ENCODE measurements at regions not wholly inside any gene's neighbourhood (a gene's known extent, or its start where the extent isn't known, plus 50 kb on each side); places are given as distances from the start of the nearest gene placed in this dataset.
A peak's percentile ranks its signal among the peaks of the same experiment; 100 is the strongest.
"Not testable (repeated sequence)": the region's sequence is repeated elsewhere in the genome, so short reads cannot be mapped to it uniquely, and the experiment has no call there.

DNA sequence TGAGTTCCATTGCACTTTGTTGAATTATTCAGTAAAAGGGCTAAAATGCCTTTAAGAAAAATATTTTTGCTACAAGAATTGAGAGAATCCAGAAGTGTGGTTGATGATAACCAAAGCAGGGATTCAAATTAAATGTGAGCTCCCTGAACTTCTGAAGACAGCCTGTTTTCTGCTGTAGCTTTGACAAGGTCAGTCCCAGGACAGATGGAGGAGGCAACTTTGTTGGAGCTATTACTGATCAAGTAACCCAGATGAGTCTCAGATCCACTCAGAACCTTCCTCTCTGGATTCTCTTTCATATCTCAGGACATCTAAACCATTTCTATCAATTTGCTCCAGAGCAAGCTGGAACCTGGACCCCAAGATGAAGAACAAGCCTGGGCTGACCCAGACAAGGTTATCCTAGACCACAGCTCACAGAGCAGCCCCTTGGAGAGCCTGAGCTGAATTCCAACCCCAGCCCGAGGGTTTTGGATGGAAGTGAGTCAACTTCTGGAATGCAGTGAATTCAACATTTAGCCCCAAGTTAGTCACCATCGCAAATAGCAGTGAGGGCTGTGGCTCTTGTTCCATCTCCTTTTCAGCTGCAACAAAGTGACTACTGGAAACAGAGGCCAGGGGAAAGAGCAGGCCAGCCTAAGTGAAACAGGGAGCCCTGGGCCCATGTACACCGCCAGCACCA, 137.8 kb upstream of the TSC22D1 start:
- Histone ChIP-seq H3K27ac (replicated peaks; ENCODE audit: low read length) (no peak overlapping the region), H3K14ac (ENCODE audit: low read length) (no peak overlapping the region), H3K4ac (ENCODE audit: low read length) (no peak overlapping the region), H3K18ac (ENCODE audit: low read length) (no peak overlapping the region), H3K4me1 (ENCODE audit: control insufficient read depth in 2 of 2, insufficient read depth in 1 of 2, low read depth in 1 of 2, low read length in 2 of 2) (peaks cover 0 to 5% of the 10 kb centered on the region in 2 donors), H2BK12ac (ENCODE audit: low read length) (no peak overlapping the region), H3K79me1 (ENCODE audit: low read depth, low read length) (no peaks in the 10 kb centered on the region), H2BK5ac (ENCODE audit: low read length) (no peak overlapping the region), H2AFZ (ENCODE audit: low read length) (no peak overlapping the region), H3K27me3 (ENCODE audit: control insufficient read depth in 3 of 3, insufficient read depth in 3 of 3, low read depth in 1 of 3, low read length in 3 of 3) (no peaks in the 10 kb centered on the region), H4K91ac (ENCODE audit: low read depth, low read length, poor library complexity) (no peak overlapping the region), H4K8ac (ENCODE audit: low read depth, low read length) (no peak overlapping the region), H2BK15ac (ENCODE audit: low read length) (no peak overlapping the region), H3K9me3 (replicated peaks in 1 of 2; ENCODE audit: control insufficient read depth in 2 of 2, insufficient read depth in 1 of 2, low read depth in 1 of 2, low read length in 2 of 2) (no peaks in the 10 kb centered on the region), H3K9ac (ENCODE audit: low read depth, low read length, poor library complexity) (no peak overlapping the region), H3K23ac (ENCODE audit: low read depth, low read length, poor library complexity) (no peak overlapping the region), H3K4me2 (ENCODE audit: insufficient read depth, low read length, poor library complexity, severe bottlenecking) (no peak overlapping the region), H3K36me3 (replicated peaks in 1 of 2; ENCODE audit: control insufficient read depth in 2 of 2, insufficient read depth in 2 of 2, low read length in 2 of 2) (no peaks in the 10 kb centered on the region), H2BK120ac (ENCODE audit: low read depth, low read length) (no peak overlapping the region), H3K4me3 (ENCODE audit: low read length in 2 of 2) (no peak overlapping the region), H2AK5ac (ENCODE audit: low read depth, low read length) (no peak overlapping the region)
- WGBS, 2 donors (ENCODE audit: extremely low coverage in 2 of 2, insufficient read length in 2 of 2, insufficient replicate concordance in 1 of 2): no CpG with 5 or more reads among the region's 3 CpGs
- DNase-seq (ENCODE audit: low spot score): no peak

DNA sequence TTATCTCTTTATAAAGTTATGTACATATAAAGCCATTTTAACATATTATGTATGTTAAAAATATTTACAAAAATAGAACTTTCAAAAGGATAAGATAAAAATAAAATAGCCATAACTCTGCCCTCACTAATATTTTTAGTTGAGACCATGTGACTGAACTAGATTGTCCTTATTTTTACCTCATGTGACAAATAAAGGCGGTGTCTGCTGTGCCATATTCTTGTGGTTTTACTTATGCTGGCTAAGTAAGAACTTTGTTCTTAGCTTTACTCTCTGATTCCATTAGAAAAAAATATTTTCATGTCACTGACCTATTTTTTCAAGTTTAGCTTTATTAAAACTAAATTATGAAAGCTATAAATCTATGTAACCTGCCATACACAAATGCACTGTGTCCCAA, 135.6 kb upstream of the TSC22D1 start:
- H3K4ac ChIP-seq (ENCODE audit: low read length): no peak overlapping the region
- H3K4me1 ChIP-seq (ENCODE audit: control insufficient read depth in 2 of 2, insufficient read depth in 1 of 2, low read depth in 1 of 2, low read length in 2 of 2): peaks cover 0 to 5% of the 10 kb centered on the region in 2 donors
- WGBS, 2 donors (ENCODE audit: extremely low coverage in 2 of 2, insufficient read length in 2 of 2, insufficient replicate concordance in 1 of 2): no CpG with 5 or more reads among the region's 1 CpG
- H3K9ac ChIP-seq (ENCODE audit: low read depth, low read length, poor library complexity): no peak overlapping the region
- H2BK5ac ChIP-seq (ENCODE audit: low read length): no peak overlapping the region
- no peak overlapping the region for H3K4me2 ChIP-seq (ENCODE audit: insufficient read depth, low read length, poor library complexity, severe bottlenecking)
- no peak overlapping the region for H4K8ac ChIP-seq (ENCODE audit: low read depth, low read length)
- no peak overlapping the region for H3K4me3 ChIP-seq (ENCODE audit: low read length in 2 of 2)
- no peaks in the 10 kb centered on the region for H3K36me3 ChIP-seq (replicated peaks in 1 of 2; ENCODE audit: control insufficient read depth in 2 of 2, insufficient read depth in 2 of 2, low read length in 2 of 2)
- no peak for DNase-seq (ENCODE audit: low spot score)
- no peak overlapping the region for H2BK12ac ChIP-seq (ENCODE audit: low read length)
- H3K9me3 ChIP-seq (replicated peaks in 1 of 2; ENCODE audit: control insufficient read depth in 2 of 2, insufficient read depth in 1 of 2, low read depth in 1 of 2, low read length in 2 of 2): no peaks in the 10 kb centered on the region
- H3K79me1 ChIP-seq (ENCODE audit: low read depth, low read length): no peaks in the 10 kb centered on the region
- H3K23ac ChIP-seq (ENCODE audit: low read depth, low read length, poor library complexity): no peak overlapping the region
- no peak overlapping the region for H2AK5ac ChIP-seq (ENCODE audit: low read depth, low read length)
- H3K27ac ChIP-seq (replicated peaks; ENCODE audit: low read length): no peak overlapping the region
- H2BK15ac ChIP-seq (ENCODE audit: low read length): no peak overlapping the region
- no peak overlapping the region for H2BK120ac ChIP-seq (ENCODE audit: low read depth, low read length)
- H3K27me3 ChIP-seq (ENCODE audit: control insufficient read depth in 3 of 3, insufficient read depth in 3 of 3, low read depth in 1 of 3, low read length in 3 of 3): no peaks in the 10 kb centered on the region
- H2AFZ ChIP-seq (ENCODE audit: low read length): no peak overlapping the region
- H4K91ac ChIP-seq (ENCODE audit: low read depth, low read length, poor library complexity): no peak overlapping the region
- no peak overlapping the region for H3K18ac ChIP-seq (ENCODE audit: low read length)
- H3K14ac ChIP-seq (ENCODE audit: low read length): no peak overlapping the region

DNA sequence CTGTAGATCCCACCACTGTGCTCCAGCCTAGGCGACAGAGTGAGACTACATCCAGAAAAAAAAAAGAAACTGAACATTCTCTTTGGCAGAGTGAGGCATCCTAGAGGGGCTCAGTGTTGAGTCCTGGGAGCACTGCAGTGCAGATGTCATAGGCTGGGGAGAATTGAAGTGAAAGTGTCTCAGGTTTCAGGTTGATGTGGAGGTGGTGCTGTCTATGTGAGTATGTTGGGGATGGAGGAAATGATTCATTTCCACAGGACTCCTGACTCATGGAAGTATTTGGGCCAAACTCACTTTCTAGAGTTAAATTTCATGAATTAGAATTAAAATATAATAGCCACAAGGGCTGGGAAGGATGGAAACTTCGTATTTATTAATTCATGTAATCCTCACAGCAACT, 134.4 kb upstream of the TSC22D1 start:
- Histone ChIP-seq H2BK120ac (ENCODE audit: low read depth, low read length) (no peak overlapping the region), H4K91ac (ENCODE audit: low read depth, low read length, poor library complexity) (no peak overlapping the region), H3K4me1 (ENCODE audit: control insufficient read depth in 2 of 2, insufficient read depth in 1 of 2, low read depth in 1 of 2, low read length in 2 of 2) (peaks cover 0 to 5% of the 10 kb centered on the region in 2 donors), H2BK15ac (ENCODE audit: low read length) (no peak overlapping the region), H3K36me3 (replicated peaks in 1 of 2; ENCODE audit: control insufficient read depth in 2 of 2, insufficient read depth in 2 of 2, low read length in 2 of 2) (no peaks in the 10 kb centered on the region), H3K18ac (ENCODE audit: low read length) (peak overlapping the region; percentile 46), H2BK12ac (ENCODE audit: low read length) (no peak overlapping the region), H3K79me1 (ENCODE audit: low read depth, low read length) (no peaks in the 10 kb centered on the region), H4K8ac (ENCODE audit: low read depth, low read length) (no peak overlapping the region), H3K27me3 (ENCODE audit: control insufficient read depth in 3 of 3, insufficient read depth in 3 of 3, low read depth in 1 of 3, low read length in 3 of 3) (no peaks in the 10 kb centered on the region), H2AK5ac (ENCODE audit: low read depth, low read length) (no peak overlapping the region), H3K9ac (ENCODE audit: low read depth, low read length, poor library complexity) (no peak overlapping the region), H3K9me3 (replicated peaks in 1 of 2; ENCODE audit: control insufficient read depth in 2 of 2, insufficient read depth in 1 of 2, low read depth in 1 of 2, low read length in 2 of 2) (no peaks in the 10 kb centered on the region), H2BK5ac (ENCODE audit: low read length) (no peak overlapping the region), H3K4me2 (ENCODE audit: insufficient read depth, low read length, poor library complexity, severe bottlenecking) (no peak overlapping the region), H3K4me3 (ENCODE audit: low read length in 2 of 2) (no peak overlapping the region), H3K27ac (replicated peaks; ENCODE audit: low read length) (no peak overlapping the region), H3K14ac (ENCODE audit: low read length) (no peak overlapping the region), H3K23ac (ENCODE audit: low read depth, low read length, poor library complexity) (no peak overlapping the region), H3K4ac (ENCODE audit: low read length) (no peak overlapping the region), H2AFZ (ENCODE audit: low read length) (no peak overlapping the region)
- no peak for DNase-seq (ENCODE audit: low spot score)
- no CpG with 5 or more reads among the region's 2 CpGs for WGBS, 2 donors (ENCODE audit: extremely low coverage in 2 of 2, insufficient read length in 2 of 2, insufficient replicate concordance in 1 of 2)

DNA sequence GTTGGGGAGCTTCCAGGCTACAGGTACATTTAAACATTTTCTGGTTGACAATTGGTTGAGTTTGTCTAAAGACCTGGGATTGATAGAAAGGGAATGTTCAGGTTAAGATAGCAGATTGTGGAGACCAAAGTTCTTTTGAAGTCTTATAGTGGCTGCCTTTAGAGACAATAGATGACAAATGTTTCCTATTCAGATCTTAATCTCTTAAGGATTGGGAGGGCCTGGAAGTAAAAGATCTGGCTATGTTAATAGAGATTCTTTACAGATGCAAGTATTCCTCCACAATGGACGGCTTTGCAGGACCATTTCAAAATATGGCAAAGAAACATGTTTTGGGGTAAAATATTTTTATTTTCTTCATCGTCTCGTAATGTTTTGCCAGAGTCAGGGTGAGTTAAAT, 128.7 kb upstream of the TSC22D1 start:
- H2AFZ ChIP-seq (ENCODE audit: low read length); H2BK15ac ChIP-seq (ENCODE audit: low read length); H2BK12ac ChIP-seq (ENCODE audit: low read length); H4K8ac ChIP-seq (ENCODE audit: low read depth, low read length); H3K27ac ChIP-seq (replicated peaks; ENCODE audit: low read length); H3K9me3 ChIP-seq (replicated peaks in 1 of 2; ENCODE audit: control insufficient read depth in 2 of 2, insufficient read depth in 1 of 2, low read depth in 1 of 2, low read length in 2 of 2); H3K4me2 ChIP-seq (ENCODE audit: insufficient read depth, low read length, poor library complexity, severe bottlenecking); H3K27me3 ChIP-seq (ENCODE audit: control insufficient read depth in 3 of 3, insufficient read depth in 3 of 3, low read depth in 1 of 3, low read length in 3 of 3); H3K9ac ChIP-seq (ENCODE audit: low read depth, low read length, poor library complexity); H4K91ac ChIP-seq (ENCODE audit: low read depth, low read length, poor library complexity); H3K4me3 ChIP-seq (ENCODE audit: low read length in 2 of 2); H3K14ac ChIP-seq (ENCODE audit: low read length); DNase-seq (ENCODE audit: low spot score); H3K79me1 ChIP-seq (ENCODE audit: low read depth, low read length); H3K36me3 ChIP-seq (replicated peaks in 1 of 2; ENCODE audit: control insufficient read depth in 2 of 2, insufficient read depth in 2 of 2, low read length in 2 of 2); H3K23ac ChIP-seq (ENCODE audit: low read depth, low read length, poor library complexity); H3K4me1 ChIP-seq (ENCODE audit: control insufficient read depth in 2 of 2, insufficient read depth in 1 of 2, low read depth in 1 of 2, low read length in 2 of 2); H3K18ac ChIP-seq (ENCODE audit: low read length); H3K4ac ChIP-seq (ENCODE audit: low read length); H2AK5ac ChIP-seq (ENCODE audit: low read depth, low read length); H2BK5ac ChIP-seq (ENCODE audit: low read length); H2BK120ac ChIP-seq (ENCODE audit: low read depth, low read length): not testable (repeated sequence)
- WGBS, 2 donors (ENCODE audit: extremely low coverage in 2 of 2, insufficient read length in 2 of 2, insufficient replicate concordance in 1 of 2): no CpG with 5 or more reads among the region's 3 CpGs
